HAP-1 (cell line): ENCODE measurements at regions not wholly inside any gene's neighbourhood (a gene's known extent, or its start where the extent isn't known, plus 50 kb on each side); places are given as distances from the start of the nearest gene placed in this dataset.

ENCODE experiments used
- DNase-seq, 2 experiments: peaks; one replicate each; pipeline ENCODE4 v3.0.0-alpha.2; 2016 to 2020; ENCODE audit warnings: low spot score in 2 of 2
- H3K27me3 ChIP-seq: fragments of 250-450 bp; sonication (Bioruptor Pico); 2 replicates; pipeline ENCODE4 v1.5.1; 2020; ENCODE audit warnings: low read depth, mild to moderate bottlenecking, moderate library complexity
- H3K36me3 ChIP-seq: fragments of 250-450 bp; sonication (Bioruptor Pico); replicated peaks from 2 replicates; pipeline ENCODE4 v1.5.1; 2020; ENCODE audit warnings: mild to moderate bottlenecking
- H3K4me1 ChIP-seq: fragments of 250-450 bp; sonication (Bioruptor Pico); 2 replicates; pipeline ENCODE4 v1.5.1; 2020; ENCODE audit warnings: mild to moderate bottlenecking
- H3K4me3 ChIP-seq: fragments of 250-450 bp; sonication (Bioruptor Pico); 2 replicates; pipeline ENCODE4 v1.5.1; 2020; ENCODE audit warnings: mild to moderate bottlenecking, moderate library complexity
- H3K9me3 ChIP-seq: fragments of 250-450 bp; sonication (Bioruptor Pico); 2 replicates; pipeline ENCODE4 v1.5.1; 2020; ENCODE audit warnings: mild to moderate bottlenecking, moderate library complexity
- in situ Hi-C: fragments of 300-500 bp; cut with MboI; formaldehyde crosslinking; loops from 3 replicates; pipeline ENCODE4 v1.14.3; 2020; ENCODE audit warnings: low sequenced_read_pairs, inconsistent platforms, mixed read lengths

- peaks cover 13% of the 10 kb centered on the region for H3K36me3 ChIP-seq
Observed at GRCh38 chr12:124431971-124432370, 135.4 kb downstream of the NCOR2 start.

GRCh38 chr12:124430491-124430890 is 135.6 kb downstream of the RFLNA start:
- DNase-seq = no peak
- no peaks in the 10 kb centered on the region for H3K9me3 ChIP-seq
- no peaks in the 10 kb centered on the region for H3K4me1 ChIP-seq
- no peaks in the 10 kb centered on the region for H3K27me3 ChIP-seq
- no peak overlapping the region for H3K4me3 ChIP-seq
- peaks cover 26% of the 10 kb centered on the region for H3K36me3 ChIP-seq
- in situ Hi-C loops = no loop called here

More at GRCh38 chr12:124431971-124432370, 135.4 kb downstream of the NCOR2 start:
- no peak for DNase-seq
- no peaks in the 10 kb centered on the region for H3K9me3 ChIP-seq
- H3K27me3 ChIP-seq = no peaks in the 10 kb centered on the region
- H3K4me3 ChIP-seq = no peak overlapping the region
- no peaks in the 10 kb centered on the region for H3K4me1 ChIP-seq
- in situ Hi-C loops = no loop called here

GRCh38 chr12:124429535-124429934 is 134.6 kb downstream of the RFLNA start:
- in situ Hi-C loops = no loop called here
- no peak for DNase-seq
- H3K9me3 ChIP-seq = no peaks in the 10 kb centered on the region
- H3K4me3 ChIP-seq = no peak overlapping the region
- peaks cover 29% of the 10 kb centered on the region for H3K36me3 ChIP-seq
- no peaks in the 10 kb centered on the region for H3K27me3 ChIP-seq
- H3K4me1 ChIP-seq = no peaks in the 10 kb centered on the region

- Histone ChIP-seq H3K36me3 (peaks cover 31% of the 10 kb centered on the region), H3K4me3 (no peak overlapping the region), H3K4me1 (no peaks in the 10 kb centered on the region), H3K9me3 (no peaks in the 10 kb centered on the region), H3K27me3 (no peaks in the 10 kb centered on the region)
- in situ Hi-C loops = no loop called here
- DNase-seq = no peak
Observed at GRCh38 chr12:124428792-124429281, 133.9 kb downstream of the RFLNA start.

DNA sequence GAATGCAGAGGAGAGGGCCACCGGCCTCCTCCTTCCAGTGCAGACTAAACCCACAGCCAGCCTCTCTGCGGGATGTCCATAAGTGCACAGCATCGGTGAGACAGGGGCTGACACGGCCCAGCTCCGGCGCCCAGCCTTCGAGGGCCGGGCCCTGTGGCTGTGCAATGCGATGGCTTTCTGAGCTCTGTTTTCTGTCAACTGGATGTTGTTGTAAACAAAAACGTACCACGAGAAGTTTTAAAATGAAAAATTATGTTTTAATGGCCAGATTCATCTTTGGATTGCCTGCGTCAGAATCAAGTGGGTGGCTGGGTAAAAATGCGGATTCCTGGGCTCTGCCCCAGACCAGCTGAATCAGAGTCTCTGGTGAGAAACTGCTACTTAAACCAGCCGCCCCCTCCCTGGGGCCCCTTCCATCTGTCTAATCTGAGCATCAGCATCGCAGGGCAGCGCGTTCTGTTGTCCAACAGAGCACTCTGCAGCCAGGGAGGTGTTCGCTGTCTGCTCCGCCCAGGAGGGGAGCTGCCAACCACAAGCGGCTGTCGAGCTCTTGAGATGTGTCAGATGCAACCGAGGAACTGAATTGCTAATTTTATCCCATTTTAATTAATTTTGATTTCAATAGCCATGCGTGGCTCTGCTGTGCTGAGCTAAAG is 133.4 kb downstream of the RFLNA start:
- H3K4me3 ChIP-seq = no peak overlapping the region
- H3K27me3 ChIP-seq = no peaks in the 10 kb centered on the region
- no peaks in the 10 kb centered on the region for H3K4me1 ChIP-seq
- in situ Hi-C loops = no loop called here
- no peaks in the 10 kb centered on the region for H3K9me3 ChIP-seq
- DNase-seq = no peak
- peaks cover 32% of the 10 kb centered on the region for H3K36me3 ChIP-seq

DNA sequence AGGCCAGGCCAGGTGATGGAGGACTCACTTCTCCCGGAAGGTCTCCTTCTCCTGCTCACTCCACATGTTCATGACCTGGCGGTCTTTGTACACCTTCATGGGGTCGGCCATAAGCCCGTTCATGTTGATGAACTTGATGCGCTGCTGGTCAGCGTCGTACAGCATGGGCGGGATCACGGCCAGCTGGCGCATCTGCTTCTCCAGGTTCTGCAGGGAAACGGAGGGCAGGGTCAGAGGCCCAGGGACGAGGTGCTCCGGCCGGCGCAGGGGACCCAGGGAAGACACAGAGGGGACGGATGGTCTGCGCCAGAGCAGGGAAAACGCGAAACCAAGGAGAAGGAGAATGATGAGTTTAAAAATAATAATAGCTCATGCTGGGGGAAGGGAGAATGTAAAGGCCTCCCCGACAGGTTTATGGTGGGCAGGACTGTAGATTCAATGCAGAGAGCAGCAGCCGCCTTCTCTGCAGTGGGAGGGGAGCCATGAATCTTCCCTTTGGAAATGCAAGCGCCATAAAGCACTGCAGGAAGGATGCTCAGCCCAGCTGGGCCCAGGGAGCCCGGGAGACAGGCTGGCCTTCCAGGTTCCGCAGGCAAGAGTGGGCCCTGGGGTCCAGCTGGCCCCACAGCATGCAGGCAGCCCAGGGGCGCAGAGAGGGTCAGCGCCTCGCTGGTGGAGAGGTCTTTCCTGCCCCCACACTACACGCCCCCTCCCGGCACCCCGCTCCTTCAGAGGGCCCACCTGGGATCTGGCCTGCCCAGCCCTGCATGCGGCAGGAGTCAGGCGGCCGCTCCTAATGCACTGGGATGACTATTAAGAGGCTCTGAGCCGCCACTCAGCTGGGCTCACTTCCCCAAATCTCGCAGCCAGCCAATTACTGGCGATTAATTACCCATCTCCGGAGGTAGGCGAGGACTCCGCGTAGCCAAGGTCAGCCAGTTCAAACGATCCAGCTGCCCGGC is 132.0 kb downstream of the RFLNA start:
- Histone ChIP-seq H3K27me3 (no peaks in the 10 kb centered on the region), H3K4me1 (no peaks in the 10 kb centered on the region), H3K9me3 (no peaks in the 10 kb centered on the region), H3K36me3 (peaks cover 32% of the 10 kb centered on the region), H3K4me3 (no peak overlapping the region)
- in situ Hi-C loops = no loop called here
- DNase-seq = no peak

GRCh38 chr12:124425667-124426066 is 130.8 kb downstream of the RFLNA start:
- in situ Hi-C loops = no loop called here
- no peaks in the 10 kb centered on the region for H3K27me3 ChIP-seq
- H3K4me1 ChIP-seq = no peaks in the 10 kb centered on the region

GRCh38 chr12:124424516-124424905 is 129.6 kb downstream of the RFLNA start:
- H3K9me3 ChIP-seq = no peaks in the 10 kb centered on the region
- no peaks in the 10 kb centered on the region for H3K4me1 ChIP-seq
- no peak for DNase-seq
- in situ Hi-C loops = no loop called here
- peaks cover 30% of the 10 kb centered on the region for H3K36me3 ChIP-seq
- H3K4me3 ChIP-seq = no peak overlapping the region
- H3K27me3 ChIP-seq = no peaks in the 10 kb centered on the region

More at GRCh38 chr12:124425667-124426066, 130.8 kb downstream of the RFLNA start:
- H3K9me3 ChIP-seq = no peaks in the 10 kb centered on the region
- DNase-seq = no peak
- no peak overlapping the region for H3K4me3 ChIP-seq
- H3K36me3 ChIP-seq = peaks cover 29% of the 10 kb centered on the region

DNA sequence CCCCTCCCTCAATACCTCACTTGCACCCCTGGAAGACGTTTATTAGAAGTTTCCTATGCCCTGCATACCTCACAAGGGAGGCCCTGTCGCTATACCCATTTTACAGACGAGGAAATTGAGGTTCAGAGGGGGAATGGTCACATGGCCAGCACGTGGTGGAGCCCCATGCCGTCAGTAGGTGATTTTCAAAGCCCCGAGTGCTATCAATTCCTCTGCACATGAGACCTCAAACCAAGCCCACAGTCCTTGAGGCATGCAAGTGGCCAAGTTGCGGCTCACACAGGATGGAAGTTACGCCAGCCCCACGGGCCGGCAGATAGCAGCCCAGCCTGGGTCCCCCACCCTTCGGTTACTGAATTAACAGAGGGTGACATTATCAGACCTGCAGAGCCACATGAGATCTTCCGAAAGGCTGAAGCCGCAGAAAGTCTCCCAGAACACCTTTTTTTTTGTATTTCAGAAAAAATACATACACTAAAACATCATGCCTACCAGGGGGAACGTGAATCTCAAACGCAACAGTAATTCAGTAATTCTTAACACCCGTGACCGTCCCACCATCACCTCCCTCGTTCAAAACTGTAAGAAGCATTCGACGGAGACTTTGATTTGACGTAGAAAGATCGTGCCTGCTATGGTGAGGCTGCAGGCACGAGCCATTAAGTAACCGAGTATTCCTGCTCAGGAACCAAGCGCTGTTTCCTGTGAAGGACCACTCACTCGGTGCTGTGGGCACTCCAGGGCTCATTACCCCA is 129.0 kb downstream of the RFLNA start:
- no peaks in the 10 kb centered on the region for H3K9me3 ChIP-seq
- H3K4me1 ChIP-seq = no peaks in the 10 kb centered on the region
- in situ Hi-C loops = no loop called here
- DNase-seq = no peak
- H3K36me3 ChIP-seq = peaks cover 28% of the 10 kb centered on the region
- no peak overlapping the region for H3K4me3 ChIP-seq
- H3K27me3 ChIP-seq = no peaks in the 10 kb centered on the region

DNA sequence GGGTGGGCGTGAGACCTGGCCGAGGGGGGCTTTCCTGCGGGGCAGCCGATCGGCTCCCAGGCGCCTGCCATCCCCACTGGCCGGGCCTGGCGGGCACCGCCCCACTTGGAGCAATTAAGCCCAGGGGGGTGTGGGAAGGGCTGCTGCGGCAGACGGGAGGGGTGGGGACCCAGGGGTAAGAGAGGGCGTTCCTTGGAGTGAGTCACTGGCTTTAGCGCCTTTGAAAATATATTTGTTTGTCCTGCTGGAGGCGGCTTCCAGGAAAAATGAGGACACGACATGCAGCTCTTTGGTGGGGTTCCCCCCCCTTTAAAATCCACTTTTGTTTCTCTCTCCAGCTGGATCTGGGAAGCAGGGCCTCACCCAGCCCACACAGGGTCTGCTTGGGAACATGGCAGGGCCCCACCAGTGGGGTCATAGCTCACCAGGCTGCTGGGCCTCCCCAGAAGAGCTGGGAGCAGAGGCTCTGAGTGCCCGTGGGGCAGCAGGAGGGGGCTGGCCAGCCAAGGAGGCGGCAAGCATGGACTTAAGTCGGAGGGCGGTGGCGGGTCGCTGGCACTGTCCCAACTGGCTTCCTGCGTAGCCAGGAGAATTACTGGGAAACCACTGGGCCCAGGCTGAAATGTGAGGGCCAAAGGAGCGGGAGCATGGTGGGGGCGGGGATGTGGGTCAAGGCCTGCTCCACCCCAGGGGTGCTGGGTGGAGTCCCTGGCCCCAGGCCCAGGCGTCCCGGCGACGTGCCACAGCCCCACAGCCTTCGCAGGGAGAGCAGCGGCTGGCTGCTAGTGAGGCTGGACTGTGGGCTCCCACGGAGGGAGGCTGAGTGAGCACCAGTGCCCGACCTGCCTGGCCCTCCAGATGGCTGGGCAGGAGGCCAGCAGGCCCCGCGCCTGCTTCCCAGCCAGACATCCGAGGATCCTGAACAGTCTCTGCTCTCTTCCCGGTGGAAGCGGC is 128.0 kb downstream of the RFLNA start:
- H3K9me3 ChIP-seq = no peaks in the 10 kb centered on the region
- in situ Hi-C loops = no loop called here
- no peaks in the 10 kb centered on the region for H3K4me1 ChIP-seq
- peaks cover 28% of the 10 kb centered on the region for H3K36me3 ChIP-seq
- no peaks in the 10 kb centered on the region for H3K27me3 ChIP-seq
- no peak for DNase-seq
- H3K4me3 ChIP-seq = no peak overlapping the region

- no peaks in the 10 kb centered on the region for H3K4me1 ChIP-seq
- H3K27me3 ChIP-seq = no peaks in the 10 kb centered on the region
- no peak for DNase-seq
- H3K9me3 ChIP-seq = no peaks in the 10 kb centered on the region
- in situ Hi-C loops = no loop called here
- no peak overlapping the region for H3K4me3 ChIP-seq
- peaks cover 28% of the 10 kb centered on the region for H3K36me3 ChIP-seq
Observed at GRCh38 chr12:124422142-124422569, 127.3 kb downstream of the RFLNA start.

- H3K36me3 ChIP-seq = peaks cover 22% of the 10 kb centered on the region
- no peak overlapping the region for H3K4me3 ChIP-seq
- no peaks in the 10 kb centered on the region for H3K4me1 ChIP-seq
- H3K27me3 ChIP-seq = no peaks in the 10 kb centered on the region
- no peaks in the 10 kb centered on the region for H3K9me3 ChIP-seq
- in situ Hi-C loops = no loop called here
- no peak for DNase-seq
Observed at GRCh38 chr12:124420996-124421674, 126.2 kb downstream of the RFLNA start.
